ENCODE measurements at regions not wholly inside any gene's neighbourhood (a gene's known extent, or its start where the extent isn't known, plus 50 kb on each side); places are given as distances from the start of the nearest gene placed in this dataset.

- no peaks in the 10 kb centered on the region for H3K36me3 ChIP-seq
- H3K4me3 ChIP-seq, result no peak overlapping the region
- no peaks in the 10 kb centered on the region for H3K27me3 ChIP-seq
- no peak for TF ChIP-seq CTCF (IDR thresholded peaks at IDR 0.05)
- DNase-seq (ENCODE audit: low spot score), result no peak
- H3K27ac ChIP-seq, result no peak overlapping the region
- H3K4me1 ChIP-seq, result peaks cover 0 to 4% of the 10 kb centered on the region in 2 donors
- no peaks in the 10 kb centered on the region for H3K9me3 ChIP-seq
These were observed 219.2 kb upstream of the IRS2 start for GRCh38 chr13:110005563-110005962.

- DNase-seq (ENCODE audit: low spot score), result no peak
- TF ChIP-seq CTCF (IDR thresholded peaks at IDR 0.05), result no peak
- Histone ChIP-seq H3K27ac (no peak overlapping the region), H3K4me3 (no peak overlapping the region), H3K4me1 (no peaks in the 10 kb centered on the region), H3K36me3 (no peaks in the 10 kb centered on the region), H3K27me3 (no peaks in the 10 kb centered on the region), H3K9me3 (no peaks in the 10 kb centered on the region)
These were observed 218.4 kb upstream of the IRS2 start for GRCh38 chr13:110004814-110005213.

DNA sequence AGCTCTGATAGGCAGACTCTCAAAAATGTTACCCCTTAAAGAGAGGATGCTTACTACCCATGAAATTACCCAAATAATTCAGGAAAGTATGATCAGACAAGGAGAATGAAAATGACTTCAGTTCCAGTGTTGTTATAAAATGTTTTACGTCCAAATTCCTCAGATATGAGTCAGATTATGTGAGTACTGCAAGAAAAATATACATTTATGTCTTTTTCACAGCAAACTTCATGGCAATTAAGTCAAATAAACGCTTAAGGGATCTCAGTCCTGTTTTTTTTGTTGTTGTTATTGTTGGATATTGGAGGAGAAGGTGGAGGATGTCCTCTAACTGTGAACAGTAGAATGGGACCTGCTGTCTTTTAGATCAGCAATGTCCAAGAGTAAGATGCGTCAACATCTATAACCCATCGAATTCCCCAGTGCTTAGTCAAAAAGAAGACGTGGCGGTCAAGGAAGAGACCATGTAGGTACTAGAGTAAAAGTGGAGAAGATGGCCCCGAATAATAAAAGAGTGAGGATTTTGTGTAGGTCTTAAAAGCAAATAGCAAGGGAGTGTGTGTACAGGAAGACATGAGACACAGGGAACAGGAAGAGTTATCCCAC, 215.4 kb upstream of the IRS2 start:
- H3K4me1 ChIP-seq, result peaks cover 0 to 17% of the 10 kb centered on the region in 2 donors
- H3K27ac ChIP-seq, result no peak overlapping the region
- DNase-seq (ENCODE audit: low spot score), result no peak
- no peak for TF ChIP-seq CTCF (IDR thresholded peaks at IDR 0.05)
- no peaks in the 10 kb centered on the region for H3K9me3 ChIP-seq
- no peaks in the 10 kb centered on the region for H3K36me3 ChIP-seq
- H3K27me3 ChIP-seq, result no peaks in the 10 kb centered on the region
- H3K4me3 ChIP-seq, result no peak overlapping the region

DNA sequence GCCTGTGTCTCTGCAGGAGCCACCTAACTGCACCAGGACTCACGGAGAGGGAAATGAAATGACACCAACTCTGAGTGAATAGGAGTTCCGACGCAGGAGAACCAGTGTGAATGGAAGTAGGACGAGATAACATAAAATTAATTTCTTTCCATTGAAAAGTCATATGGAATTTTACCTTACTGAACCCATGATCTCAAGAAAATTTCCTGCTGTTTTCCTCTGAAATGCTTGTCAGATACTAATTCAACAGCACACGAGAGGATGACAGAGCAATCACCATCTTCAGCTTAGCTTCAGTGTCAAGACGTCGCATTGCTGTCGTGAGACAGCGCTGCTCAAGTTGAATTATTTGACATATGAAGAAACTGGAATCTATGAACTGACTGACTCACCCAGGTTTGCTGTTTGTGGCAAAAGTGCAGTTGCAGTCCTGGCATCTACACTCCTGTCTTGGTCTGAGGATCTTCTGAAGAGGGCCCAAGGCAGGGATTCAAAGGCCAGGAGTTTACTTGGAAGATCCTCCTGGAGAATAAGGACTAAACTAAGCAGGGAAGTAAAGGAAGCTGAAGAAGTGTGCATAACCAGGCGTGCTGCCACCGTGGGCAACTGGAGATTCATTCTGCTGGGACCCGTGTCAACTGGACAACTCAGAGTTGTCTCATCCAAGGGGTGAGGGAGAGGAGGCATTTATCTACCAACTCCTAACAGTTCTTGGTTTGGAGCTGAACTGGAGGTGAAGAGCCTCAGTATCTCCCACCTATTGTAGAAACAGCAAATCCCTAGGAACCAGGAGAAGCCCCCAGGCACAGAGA, 214.4 kb upstream of the IRS2 start:
- H3K27ac ChIP-seq, result no peak overlapping the region

GRCh38 chr13:109999659-110000533, 213.5 kb upstream of the IRS2 start:
- H3K4me1 ChIP-seq, result peaks cover 0 to 17% of the 10 kb centered on the region in 2 donors
- no peaks in the 10 kb centered on the region for H3K27me3 ChIP-seq
- no peak for DNase-seq (ENCODE audit: low spot score)
- H3K4me3 ChIP-seq, result no peak overlapping the region
- no peak overlapping the region for H3K27ac ChIP-seq
- TF ChIP-seq CTCF (IDR thresholded peaks at IDR 0.05), result no peak
- no peaks in the 10 kb centered on the region for H3K9me3 ChIP-seq
- H3K36me3 ChIP-seq, result no peaks in the 10 kb centered on the region

More for the DNA sequence above, 214.4 kb upstream of the IRS2 start:
- TF ChIP-seq CTCF (IDR thresholded peaks at IDR 0.05), result no peak
- Histone ChIP-seq H3K36me3 (no peaks in the 10 kb centered on the region), H3K27me3 (no peaks in the 10 kb centered on the region), H3K9me3 (no peaks in the 10 kb centered on the region), H3K4me3 (no peak overlapping the region), H3K4me1 (peaks cover 0 to 17% of the 10 kb centered on the region in 2 donors)
- no peak for DNase-seq (ENCODE audit: low spot score)
